Transverse colon (tissue), 4 donors: ENCODE measurements at regions not wholly inside any gene's neighbourhood (a gene's known extent, or its start where the extent isn't known, plus 50 kb on each side); places are given as distances from the start of the nearest gene placed in this dataset.

Experiments
- EP300 ChIP-seq: sonication (generic); formaldehyde crosslinking; IDR thresholded peaks from one replicate; pipeline ENCODE4 v1.6.1; 2017; ENCODE audit warnings: antibody characterized with exemption, low read depth
- POLR2A ChIP-seq: fragments of 450-650 bp; IDR thresholded peaks from one replicate; pipeline ENCODE4 v1.6.1; 2016; ENCODE audit warnings: antibody characterized with exemption, mild to moderate bottlenecking, moderate library complexity
- POLR2AphosphoS5 ChIP-seq, 3 donors: sonication (generic); formaldehyde crosslinking; IDR thresholded peaks; one replicate each; pipeline ENCODE4 v1.6.1; 2016; ENCODE audit warnings: antibody characterized with exemption in 3 of 3
- TF ChIP-seq, protein P1 (sequence below), 5 experiments: fragments of 200-600 bp in 3 of 5; fragments of 450-650 bp in 2 of 5; sonication (generic) in 3 of 5; IDR thresholded peaks; 1 replicate in 2 of 5; 2 replicates in 3 of 5; pipeline ENCODE4 v1.5.1; 2016 to 2017; ENCODE audit warnings: antibody characterized with exemption in 5 of 5, inconsistent platforms in 3 of 5, mild to moderate bottlenecking in 2 of 5, moderate library complexity in 1 of 5

DNA sequence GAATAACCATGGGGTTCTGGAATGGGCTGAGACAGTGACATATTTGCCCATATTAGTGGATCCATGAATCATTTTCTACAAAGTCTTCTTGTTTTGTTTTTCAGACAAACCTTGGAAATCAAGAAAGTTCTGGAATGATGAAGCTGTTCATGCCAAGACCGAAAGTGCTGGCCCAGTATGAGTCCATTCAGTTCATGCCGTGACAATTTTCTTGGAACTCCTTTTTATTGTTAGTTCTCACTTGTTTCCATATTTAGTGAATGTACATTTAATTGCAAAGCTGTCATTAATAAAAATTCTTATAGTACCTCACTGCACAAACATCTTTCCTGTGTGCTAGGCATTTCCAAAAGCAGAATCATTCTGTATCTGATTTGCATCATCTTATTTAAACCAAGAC, 100.6 kb upstream of the KCNJ15 start:
- TF ChIP-seq, protein P1, sequence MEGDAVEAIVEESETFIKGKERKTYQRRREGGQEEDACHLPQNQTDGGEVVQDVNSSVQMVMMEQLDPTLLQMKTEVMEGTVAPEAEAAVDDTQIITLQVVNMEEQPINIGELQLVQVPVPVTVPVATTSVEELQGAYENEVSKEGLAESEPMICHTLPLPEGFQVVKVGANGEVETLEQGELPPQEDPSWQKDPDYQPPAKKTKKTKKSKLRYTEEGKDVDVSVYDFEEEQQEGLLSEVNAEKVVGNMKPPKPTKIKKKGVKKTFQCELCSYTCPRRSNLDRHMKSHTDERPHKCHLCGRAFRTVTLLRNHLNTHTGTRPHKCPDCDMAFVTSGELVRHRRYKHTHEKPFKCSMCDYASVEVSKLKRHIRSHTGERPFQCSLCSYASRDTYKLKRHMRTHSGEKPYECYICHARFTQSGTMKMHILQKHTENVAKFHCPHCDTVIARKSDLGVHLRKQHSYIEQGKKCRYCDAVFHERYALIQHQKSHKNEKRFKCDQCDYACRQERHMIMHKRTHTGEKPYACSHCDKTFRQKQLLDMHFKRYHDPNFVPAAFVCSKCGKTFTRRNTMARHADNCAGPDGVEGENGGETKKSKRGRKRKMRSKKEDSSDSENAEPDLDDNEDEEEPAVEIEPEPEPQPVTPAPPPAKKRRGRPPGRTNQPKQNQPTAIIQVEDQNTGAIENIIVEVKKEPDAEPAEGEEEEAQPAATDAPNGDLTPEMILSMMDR (IDR thresholded peaks at IDR 0.05), result no peak
- TF ChIP-seq EP300 (no peak), POLR2A (no peak), POLR2AphosphoS5 (IDR thresholded peaks at IDR 0.05) (no peak)
